NCI-H187 (cell line): ENCODE measurements at regions not wholly inside any gene's neighbourhood (a gene's known extent, or its start where the extent isn't known, plus 50 kb on each side); places are given as distances from the start of the nearest gene placed in this dataset.
"Not testable (repeated sequence)": the region's sequence is repeated elsewhere in the genome, so short reads cannot be mapped to it uniquely, and the experiment has no call there.

ENCODE experiments used
- DNase-seq, 2 experiments: peaks; one replicate each; lab custom pipeline; 2025; lab: John Stamatoyannopoulos, UW

GRCh38 chr17:79560527-79560926, 50.3 kb downstream of the RBFOX3 start:
- DNase-seq, result no peak

DNA sequence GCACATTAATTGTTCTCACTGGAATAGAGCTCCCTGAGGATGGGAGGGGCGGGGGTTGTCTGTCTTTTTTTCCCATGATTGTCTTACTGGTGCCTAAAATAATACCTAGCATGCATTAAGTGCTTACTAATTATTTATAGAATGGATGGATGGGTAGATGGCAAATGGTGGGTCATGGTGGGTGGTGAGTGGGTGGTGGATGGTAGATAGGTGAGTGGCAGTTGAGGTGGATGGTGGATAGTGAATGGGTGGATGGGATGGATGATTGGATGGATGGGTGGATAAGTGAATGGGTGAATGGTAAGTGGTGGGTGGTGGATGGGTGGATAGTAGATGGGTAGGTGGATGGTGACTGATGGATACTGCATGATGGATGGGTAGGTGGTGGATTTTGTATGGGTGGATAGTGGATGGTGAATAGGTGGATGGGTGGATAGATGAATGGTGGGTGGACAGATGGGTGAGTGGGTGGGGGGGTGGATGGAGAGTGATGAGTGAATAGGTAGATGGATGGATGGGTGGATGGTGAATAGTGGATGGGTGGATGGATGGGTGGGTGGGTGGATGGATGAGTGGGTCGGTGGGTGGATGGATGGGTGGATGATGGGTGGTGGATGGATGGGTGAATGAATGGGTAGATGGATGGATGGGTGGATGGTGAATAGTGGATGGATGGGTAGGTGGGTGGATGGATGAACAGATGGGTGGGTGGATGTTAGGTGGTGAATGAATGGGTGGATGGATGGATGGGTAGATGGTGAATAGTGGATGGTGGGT, 51.6 kb downstream of the RBFOX3 start:
- no peak for DNase-seq

DNA sequence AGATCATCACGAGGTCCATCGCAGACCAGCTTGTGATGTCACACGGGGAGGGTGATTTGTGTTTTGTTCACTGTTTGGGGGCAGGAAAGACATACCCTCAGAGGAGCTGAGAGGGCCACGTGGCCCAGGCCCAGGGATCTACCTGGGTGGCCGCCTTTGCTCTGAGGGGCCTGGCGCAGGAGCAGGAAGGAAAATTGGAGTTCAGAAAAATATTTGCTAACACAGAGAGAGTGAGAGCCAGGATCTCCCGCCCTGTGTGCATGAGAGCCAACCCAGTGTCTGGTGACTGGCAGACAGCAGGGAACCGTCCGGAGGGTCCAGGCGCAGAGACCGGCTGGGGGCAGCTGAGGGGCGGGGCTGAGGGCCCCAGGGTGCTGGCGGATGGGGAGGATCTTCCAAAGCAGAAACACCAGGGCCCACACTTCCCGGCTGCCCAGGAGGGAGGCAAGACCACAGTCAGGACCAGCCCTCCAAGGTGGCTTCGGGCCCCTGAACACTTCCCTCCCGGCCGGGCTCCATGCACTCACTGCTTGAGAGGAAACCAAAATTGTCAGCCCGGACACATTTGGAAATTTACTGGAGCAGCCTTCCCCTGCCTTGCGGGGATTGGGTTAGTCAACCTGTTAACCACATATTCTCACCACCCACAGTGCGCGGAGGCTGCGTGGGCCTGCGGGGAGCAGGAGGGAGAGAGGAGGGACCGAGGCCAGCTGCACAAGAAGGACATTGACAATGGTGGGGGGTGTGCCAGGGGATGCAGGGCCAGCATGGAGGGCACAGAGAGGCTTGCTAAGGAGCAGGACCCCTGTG, 52.6 kb downstream of the RBFOX3 start:
- no peak for DNase-seq

DNA sequence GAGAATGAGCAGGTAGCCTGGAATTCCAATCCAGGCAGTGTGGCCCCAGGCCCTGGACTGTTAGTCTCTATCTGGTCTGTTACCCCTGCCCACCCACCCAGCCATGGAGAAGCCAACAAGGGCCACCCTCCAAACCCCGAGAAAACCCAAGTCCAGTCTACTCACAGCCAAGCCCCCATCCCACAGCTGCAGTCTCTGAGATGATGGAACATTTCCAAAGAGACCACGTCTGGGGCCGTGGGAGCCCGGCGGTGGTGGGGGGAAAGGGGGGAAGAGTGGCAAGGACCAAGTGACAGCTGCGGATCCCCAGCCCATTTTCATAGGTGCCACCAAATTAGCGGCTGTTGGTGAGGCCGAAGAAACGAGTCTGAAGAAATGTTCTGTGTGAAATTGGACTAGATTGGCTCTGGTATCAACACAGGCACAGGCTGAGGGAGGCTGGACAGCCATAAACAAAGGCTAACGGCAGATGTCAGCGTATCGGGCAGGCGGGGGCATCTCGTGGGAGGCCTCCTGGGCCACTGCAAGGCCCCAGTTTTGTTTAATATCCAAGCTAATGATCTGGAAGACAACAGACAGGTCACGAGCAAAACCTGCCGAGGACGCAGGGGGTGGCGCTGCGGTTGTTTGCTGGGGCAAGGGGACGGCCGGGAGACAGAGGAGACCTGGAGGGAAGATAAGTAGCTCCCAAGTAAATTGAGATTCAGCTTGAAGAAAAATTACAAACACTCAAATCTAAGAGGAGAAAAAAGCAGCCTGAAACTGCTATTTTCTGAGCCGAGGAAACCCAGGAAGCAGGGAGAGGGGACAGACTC, 53.4 kb downstream of the RBFOX3 start:
- DNase-seq, result no peak

- no peak for DNase-seq
Observed at GRCh38 chr17:79556271-79556670, 54.6 kb downstream of the RBFOX3 start.

DNA sequence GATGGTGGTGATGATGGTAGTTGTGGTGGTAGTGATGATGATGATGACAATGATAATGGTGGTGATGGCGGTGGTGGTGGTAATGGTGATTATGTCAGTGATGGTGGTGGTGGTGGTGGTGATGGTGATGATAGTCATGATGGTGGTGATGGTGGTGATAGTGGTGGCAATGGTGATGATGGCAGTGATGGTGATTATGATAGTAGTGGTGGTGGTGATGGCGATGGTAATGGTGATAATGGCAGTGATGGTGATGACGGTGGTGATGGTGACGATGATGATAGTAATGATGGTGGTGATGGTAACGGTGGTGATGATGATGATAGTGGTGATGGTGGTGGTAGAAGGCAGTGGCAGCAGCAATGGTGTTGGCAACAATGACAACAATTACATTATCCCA, 55.3 kb downstream of the RBFOX3 start:
- no peak for DNase-seq

DNA sequence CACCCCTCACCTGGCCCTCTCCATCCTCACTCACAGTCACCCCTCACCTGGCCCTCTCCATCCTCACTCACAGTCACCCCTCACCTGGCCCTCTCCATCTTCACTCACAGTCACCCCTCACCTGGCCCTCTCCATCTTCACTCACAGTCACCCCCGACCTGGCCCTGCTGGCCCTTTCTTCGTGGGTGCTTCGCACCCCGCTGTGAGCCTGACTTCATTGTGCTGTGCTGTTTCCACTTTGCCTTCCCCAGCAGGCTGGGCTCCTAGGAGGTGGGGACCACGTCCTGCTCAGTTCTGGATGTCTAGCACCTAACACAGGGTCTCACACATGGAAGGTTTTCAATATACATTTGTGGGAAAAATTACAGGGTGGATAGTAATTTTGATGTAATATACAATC, 56.5 kb downstream of the RBFOX3 start:
- DNase-seq, result not testable (repeated sequence)

DNA sequence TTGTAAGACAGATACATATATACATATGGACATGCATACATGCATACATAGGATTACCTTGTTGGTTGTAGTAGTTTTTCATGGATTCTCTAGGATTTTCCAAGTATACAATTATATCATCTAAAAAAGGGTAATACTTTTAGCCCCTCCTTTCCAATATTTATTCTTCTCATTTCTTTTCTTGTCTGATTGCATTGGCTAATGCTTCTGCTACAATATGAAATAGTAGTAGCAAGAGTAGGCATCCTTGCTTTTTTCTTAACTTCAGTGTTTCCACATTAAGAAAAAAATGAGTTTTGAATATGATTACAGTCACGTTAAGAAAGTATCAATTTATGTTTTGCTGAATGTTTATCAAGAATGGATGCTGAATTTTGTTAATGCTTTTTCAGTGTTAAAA, 58.0 kb downstream of the RBFOX3 start:
- DNase-seq, result no peak

GRCh38 chr17:79552405-79552804, 58.4 kb downstream of the RBFOX3 start:
- DNase-seq, result no peak

DNA sequence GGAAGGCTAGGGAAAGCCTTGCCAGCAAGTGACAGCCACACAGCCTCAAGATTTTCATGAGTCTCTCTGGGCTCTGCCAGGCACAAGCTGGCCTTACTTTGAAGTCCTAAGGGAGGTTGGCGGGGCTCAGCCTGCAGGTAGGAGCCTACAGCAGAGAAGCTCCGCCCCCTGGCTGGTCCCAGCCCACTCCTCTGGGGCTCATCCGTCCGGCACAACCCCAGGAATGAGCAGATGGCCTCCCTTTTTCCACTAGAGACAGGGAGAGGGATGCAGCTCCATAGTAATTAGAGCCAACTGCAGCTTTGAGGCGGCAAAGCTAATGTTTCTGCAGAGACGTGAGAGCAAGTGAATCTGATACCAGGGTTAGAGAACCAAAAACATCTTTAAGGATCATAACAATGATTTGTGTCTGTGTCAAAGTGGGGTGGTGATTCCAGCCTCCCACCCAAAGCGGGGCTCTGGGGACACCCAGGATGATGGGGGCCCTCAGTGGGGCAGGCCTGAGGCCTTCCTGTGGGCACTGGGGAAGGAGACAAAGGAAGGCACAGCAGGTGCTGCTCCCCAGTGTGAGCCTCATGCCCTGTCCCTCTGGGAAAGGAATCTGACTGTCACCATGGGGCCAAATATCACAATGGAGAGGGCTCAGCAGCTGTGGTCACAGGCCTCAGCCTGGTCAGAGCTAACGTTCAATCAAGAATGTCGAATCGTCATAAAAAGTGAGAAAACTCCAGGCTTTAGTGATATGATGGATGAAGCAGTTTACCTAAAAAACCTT, 61.5 kb downstream of the RBFOX3 start:
- DNase-seq, result peak in 1 of 2 experiments; percentile 35

DNA sequence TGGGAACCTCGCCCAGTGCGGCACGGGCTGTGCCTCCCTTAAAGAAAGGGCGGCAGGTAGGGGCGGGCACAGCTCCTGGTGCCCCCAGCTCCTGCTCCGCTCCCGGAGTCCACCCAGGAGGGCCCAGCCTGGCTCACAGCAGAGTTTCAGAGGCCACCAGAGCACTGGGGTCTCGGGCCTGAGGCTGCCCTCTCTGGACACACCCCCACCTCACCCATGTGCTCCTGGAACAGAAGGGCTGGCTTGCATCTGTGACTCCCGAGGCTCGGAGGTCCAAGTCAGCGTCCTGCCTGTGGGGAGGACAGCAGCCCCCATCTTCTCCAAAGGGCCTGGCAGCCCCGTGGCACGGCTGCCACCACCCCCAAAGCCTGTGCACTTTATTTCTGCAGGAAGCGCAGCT, 62.7 kb downstream of the RBFOX3 start:
- no peak for DNase-seq

GRCh38 chr17:79547586-79547985, 63.3 kb downstream of the RBFOX3 start:
- no peak for DNase-seq

- DNase-seq, result not testable (repeated sequence)
Observed at GRCh38 chr17:79547171-79547570, 63.7 kb downstream of the RBFOX3 start.

GRCh38 chr17:79546386-79546785, 64.5 kb downstream of the RBFOX3 start:
- DNase-seq, result no peak

DNA sequence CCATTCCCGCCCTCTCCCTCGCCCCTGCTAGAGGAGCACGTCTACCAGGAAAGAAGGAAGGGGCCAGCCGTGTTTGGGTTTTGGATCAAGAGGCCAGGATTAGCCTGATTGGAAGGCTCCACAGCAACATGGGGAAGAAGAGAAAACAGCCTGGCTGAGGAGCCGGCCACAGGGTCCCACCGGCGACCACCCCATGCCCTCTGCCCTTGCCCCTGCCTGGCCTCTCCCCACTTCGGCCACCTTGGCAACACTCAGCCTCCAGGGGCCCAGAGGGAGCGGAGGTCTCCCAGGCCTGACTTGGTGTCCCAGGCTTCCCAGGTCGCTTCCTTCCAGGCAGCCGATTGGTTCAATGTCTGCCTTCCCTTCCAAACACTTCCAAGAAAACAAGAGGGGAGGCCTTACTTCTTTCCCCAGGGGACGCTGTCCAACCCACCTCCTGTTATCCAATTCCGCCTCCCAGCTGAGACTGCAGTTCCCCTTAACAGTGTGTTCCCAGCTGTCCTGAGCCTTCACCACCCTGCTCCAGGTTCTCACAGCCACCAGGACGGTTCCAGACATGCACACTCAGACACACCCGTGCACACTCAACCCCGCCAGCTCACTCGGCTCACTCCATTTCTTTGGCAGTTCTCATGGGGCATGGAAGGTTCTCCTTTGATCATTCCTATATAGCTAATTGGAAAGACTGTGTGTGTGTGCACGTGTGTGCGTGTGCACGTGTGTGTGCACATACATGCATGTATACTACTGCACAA, 65.4 kb downstream of the RBFOX3 start:
- no peak for DNase-seq

- peak in 1 of 2 experiments; percentile 12 for DNase-seq
Observed at GRCh38 chr17:79544142-79544914, 66.5 kb downstream of the RBFOX3 start.

GRCh38 chr17:79543531-79543930, 67.3 kb downstream of the RBFOX3 start:
- no peak for DNase-seq

GRCh38 chr17:79542718-79543117, 68.1 kb downstream of the RBFOX3 start:
- no peak for DNase-seq

DNA sequence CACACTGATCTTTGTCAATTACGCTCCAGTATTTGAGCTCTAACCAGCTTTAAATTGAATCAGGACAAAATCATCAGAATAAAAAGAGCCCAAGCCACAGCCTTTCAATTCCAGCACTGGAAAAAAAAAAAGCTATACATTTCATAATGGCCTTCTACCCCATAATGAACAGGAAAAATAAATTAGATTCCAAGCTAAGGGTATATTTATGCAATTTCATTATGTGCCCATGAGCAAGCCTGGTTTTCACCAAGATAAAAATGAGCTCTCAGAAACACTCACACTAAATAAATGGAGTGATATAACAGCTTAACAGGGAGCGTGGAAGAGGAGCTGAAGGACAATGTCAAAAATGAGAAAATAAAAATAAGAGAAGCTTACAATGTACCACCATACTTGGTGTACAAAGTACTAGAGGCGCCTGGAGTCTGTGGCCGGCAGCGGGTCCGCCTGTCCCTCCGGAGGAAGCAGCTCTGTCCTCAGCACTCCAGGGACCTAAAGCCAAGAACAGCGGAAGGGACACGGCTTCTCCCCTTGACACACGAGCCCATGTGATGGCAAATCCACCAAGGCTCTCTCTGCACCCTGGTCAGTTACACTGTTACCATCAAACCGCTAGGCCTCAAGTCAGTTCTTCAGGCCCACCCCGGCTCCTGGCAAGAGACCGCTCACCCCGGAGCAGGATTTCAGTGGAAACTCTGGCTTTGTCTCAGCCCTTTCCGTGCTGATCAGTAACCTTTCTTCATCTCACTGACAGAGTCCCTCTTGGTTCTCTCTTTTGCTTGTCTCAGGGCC, 69.6 kb downstream of the RBFOX3 start:
- no peak for DNase-seq
